Left colon (tissue), 2 donors: ENCODE measurements at regions not wholly inside any gene's neighbourhood (a gene's known extent, or its start where the extent isn't known, plus 50 kb on each side); places are given as distances from the start of the nearest gene placed in this dataset.

Experiments
- ATAC-seq: fragments of 200-7000 bp; cut with Tn5 transposase; one replicate; pipeline ENCODE4 v1.9.1; 2020; ENCODE audit warnings: mild to moderate bottlenecking, moderate library complexity
- DNase-seq, 2 donors: peaks; one replicate each; pipeline ENCODE4 v3.0.0-alpha.2; 2020
- intact Hi-C, 2 donors: fragments of 100-400 bp; cut with DNase I in 1 of 2; cut with micrococcal nuclease in 1 of 2; formaldehyde crosslinking; loops; one replicate each; pipeline versions ENCODE4 v1.11.2 to v1.14.0; 2022; cut with DNase I, micrococcal nuclease
- donor health status: DM: no; HTN: no; CAD: no.
- donor health status: DM: yes; HTN: yes; CAD: no.

DNA sequence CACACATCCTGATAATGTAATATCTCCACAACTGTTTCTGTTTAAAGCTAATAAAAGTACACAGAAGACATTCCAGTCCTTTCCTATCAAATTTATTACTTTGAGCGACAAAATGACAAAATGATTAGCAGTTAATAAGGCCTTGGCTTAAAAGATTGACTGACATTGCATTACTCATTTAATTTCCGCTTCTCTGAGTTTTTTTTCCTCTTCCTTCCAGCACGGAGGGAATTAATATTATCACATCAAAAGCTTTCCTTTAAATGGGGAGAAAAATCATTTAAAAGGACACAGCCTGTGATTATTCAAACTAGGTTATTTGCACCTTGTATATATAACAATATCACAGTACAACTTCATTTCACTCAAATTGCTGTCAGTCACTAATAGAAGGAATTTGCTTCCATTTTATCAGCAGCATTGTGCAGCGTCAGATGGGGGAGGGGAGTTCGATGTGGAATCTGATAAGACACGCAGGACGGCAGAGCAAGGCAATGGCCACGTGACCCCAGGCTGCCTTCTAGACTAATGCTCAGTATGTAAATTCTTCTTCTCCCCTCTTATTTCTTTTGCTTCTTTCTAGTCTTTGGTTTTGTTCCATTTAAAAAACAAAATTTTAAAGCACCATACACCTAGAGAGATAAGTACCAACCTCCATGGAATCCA, 400.5 kb downstream of the IRX1 start:
- ATAC-seq (no peak), DNase-seq (no peak)
- intact Hi-C loops = no loop called here

DNA sequence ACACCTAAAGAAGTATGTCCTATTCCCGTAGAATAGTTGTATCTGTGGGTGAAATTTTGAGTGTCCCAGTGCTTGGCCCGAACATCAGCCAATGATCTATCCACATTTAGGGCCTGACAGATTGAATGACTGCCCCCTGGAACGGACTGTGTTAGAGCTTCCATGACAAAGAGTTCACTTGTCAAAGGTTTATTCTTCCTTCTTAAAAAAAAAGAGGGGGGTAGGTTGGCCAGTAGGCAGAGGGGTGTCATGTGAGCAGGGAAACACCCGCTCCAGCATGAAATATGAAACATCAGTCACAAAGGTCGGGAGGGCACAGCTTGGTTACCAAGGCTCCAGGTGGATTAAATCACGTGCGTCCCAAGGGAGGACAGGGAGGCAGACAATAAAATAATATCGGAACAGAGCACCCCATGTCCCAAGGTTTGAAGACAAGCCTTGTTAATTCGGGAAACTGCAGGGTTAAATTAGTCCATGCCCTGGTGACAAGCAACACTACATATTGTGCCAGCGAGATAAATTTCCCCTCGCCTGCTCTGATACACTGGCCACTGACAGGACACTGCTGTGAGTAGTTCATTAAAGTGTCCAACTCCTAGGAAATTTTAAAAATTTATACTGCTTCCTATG, 401.2 kb downstream of the IRX1 start:
- intact Hi-C loops = no loop called here
- no peak for DNase-seq
- no peak for ATAC-seq

DNA sequence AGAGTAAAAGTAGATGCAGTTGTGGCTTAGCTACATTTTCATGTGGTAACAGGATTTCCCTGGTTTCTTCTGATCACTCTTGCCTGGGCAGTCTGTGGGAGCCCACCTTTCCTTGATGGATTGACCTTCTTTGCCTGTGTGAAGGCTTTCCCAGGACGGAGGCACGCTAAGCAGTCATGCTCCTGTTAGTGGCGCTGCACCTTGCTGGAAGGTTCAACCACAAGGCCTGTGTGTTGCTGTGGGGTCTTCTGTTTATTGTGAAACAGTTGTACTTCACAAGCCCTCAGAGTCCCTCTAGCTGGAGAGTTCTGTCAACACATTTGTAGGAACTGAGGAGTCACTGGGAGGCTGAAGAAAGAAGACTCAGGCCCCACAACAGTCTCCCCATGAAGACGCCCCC, 402.0 kb downstream of the IRX1 start:
- intact Hi-C loops = no loop called here
- DNase-seq (no peak), ATAC-seq (no peak)

DNA sequence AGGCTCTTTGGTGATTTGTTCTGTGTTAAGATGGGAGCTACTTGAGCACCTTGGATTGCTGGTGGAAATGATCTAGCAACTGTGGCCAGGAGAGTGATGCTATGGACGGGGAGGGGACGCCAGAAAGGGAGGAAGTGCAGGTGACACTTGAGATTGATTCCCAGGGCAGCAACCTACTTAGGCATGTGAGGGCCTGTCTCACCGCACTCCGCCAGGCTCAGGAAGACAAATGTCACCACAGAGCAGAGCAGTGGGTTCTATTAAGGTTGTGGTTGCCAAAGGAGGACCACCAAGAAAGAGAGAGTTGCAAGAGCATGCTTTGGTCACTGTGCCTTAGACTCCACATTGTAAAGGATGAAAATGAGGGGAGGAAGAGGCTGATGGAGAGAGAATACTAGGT, 404.3 kb downstream of the IRX1 start:
- DNase-seq (no peak), ATAC-seq (no peak)
- intact Hi-C loops = no loop called here

DNA sequence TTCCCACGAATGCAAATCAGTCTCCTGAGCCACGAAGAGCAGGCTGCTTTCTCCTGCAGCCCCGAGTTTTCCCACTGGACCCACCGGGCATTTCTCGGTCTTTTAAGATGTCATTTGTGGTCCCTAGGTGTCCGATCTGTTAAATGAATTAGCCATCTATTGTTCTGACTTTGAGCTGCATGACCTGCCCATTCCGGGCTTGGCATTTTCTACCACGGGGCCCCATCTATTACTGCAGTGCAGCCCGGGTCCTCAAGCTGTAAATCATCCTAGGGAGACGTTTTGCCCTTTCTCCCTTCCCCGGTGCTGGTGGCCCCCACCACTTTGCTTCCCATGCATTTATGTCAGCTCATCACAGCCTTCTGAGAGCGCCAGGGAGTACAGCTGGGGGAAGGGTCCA, 405.4 kb downstream of the IRX1 start:
- ATAC-seq = no peak
- no peak for DNase-seq
- intact Hi-C loops = no loop called here

DNA sequence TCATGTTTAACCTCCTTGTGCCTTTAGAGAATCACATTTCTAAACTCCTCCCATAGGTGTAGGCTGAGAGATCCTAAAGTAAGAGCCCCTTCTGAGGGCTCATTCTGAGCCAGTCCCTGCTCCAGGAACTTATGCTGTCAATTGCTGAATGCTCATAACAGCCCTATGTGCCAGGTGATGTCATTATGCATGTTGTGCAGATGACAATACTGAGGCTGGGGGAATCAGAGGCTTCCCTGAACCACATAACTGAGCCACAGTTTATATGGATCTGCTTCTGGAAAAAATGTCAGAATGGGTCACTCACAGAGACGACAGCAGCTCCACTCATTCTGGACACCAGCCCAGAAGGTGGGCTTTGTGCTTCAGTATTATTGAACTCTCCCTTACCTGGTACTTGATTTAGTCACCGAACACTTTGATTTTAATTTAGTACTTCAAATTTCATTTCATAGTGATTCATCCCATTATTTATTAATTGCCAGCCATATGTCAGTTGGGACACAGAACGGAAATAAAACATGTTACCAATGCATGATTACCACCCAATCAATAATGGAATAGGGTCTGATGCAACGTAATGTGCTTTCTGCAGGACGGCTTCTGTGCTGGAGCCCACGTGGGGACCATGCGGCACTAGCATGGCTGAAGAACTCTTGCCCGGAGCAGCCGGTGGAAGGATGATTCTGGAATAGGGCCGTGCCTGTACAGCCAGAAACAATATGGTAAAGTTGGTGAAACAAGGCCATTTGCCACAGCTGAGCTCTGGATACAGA, 406.3 kb downstream of the IRX1 start:
- DNase-seq = no peak
- ATAC-seq = no peak
- intact Hi-C loops = no loop called here

DNA sequence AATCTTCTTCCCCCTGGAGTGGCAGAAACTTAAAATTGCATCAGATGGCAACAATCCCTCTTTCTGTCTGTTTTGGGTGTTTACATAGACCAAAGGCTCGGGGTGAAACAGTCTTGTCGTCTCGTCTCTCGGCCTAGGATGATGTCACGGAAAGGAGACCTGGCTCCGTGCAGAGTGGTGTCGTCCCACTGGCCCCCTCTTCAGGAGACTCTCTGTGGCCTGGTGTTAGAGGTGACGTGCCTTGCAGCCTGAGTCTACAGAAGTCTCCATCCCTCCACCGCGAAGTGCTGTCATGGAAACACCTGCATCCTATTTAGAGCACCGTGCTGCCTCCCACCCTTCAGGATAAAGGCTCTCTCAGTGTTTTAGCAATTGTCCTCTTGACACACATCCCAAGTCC, 409.7 kb downstream of the IRX1 start:
- ATAC-seq (no peak), DNase-seq (no peak)
- intact Hi-C loops = no loop called here

DNA sequence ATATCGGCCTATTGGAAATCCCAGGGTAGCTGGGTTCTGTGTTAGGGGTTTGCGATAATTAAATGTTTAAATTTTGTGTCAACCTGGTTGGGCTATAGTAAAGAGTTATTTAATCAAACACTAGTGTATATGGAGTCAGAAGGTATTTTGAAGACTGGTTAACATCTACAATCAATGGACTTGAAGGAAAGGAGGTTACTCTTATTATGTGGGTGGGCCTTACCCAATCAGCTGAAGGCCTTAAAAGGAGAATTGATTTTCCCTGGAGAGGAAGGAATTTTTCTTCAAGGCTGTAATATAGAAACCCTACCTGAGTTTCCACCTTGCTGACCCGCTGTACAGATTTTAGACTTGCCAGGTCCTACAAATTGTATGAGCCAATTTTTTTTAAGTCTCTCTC, 411.4 kb downstream of the IRX1 start:
- intact Hi-C loops = no loop called here
- ATAC-seq (no peak), DNase-seq (no peak)

DNA sequence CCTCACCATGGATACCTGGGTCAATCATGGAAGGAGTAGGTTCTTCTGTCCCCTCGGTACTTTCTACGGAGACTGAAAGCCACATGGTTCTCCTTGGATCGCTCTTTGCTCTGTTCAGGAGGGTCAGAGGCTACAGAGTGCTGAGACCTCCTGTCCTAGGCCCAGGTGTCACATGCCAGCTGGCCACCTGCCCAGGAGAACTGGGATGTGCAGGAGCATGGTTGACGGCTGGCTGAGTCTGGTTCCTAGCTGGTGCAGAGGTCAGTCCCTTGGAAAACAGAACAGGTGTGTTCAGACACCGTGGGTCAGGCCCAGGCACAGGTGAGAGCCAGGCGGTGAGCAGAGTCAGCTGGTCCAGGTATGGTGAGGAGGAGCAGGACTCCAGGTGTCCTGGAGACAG, 416.3 kb downstream of the IRX1 start:
- ATAC-seq (no peak), DNase-seq (no peak)
- intact Hi-C loops = no loop called here

DNA sequence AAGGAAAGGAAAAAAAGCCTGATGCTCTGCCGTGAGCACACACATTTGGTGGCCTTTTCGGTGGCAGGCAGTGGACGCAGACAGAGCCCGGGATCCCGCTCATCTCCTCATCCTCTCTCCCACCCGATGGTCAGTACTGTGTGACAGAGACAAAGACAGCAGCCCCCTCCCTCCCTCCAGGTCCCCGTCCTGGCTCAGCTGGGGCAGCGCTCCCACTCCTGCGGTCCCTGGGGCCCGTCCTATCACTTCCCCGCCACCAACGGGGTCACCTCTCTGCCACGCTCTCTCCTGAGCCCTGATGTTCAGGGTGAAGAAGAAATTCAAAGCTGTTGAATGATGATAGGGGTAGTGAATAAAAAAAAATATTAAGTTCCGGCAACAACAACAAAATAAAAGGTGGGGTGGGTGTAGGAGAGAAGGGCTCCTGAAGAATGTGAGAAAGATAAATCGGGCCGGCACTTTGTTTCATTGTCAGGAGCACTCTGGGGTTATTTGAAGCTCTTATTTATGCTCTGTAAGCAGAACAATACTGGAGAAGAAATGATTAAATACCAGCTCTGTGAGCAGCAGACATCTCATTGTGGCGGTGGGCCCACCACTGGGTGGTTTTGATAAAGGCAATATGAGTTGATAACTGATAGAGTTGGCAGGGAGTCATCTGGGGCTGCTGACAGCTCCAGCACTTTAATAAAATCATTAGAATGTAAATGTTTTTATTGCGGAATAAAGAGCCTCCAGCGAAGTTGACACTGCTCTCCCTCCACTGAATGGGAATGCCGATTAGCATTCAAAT, 417.7 kb downstream of the IRX1 start:
- no peak for DNase-seq

DNA sequence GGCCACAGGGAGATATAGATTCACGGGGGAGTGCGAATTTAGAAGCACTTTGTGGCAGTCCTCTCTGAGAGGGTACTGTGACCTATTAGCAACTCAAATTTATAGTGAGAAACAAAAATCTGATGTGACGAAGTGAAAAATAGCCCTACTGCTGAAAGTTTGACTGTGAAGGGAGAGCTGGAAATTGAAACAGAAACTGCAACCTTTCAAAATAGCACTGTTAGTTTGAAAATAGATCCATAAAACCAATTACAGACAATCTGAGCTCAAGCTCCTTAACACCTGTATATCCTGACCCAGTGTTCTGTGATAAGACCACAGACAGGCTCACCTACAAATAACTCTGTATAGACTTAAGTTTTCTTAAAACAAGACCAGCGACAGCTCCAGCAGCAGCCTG, 420.1 kb downstream of the IRX1 start:
- no peak for ATAC-seq
- intact Hi-C loops = no loop called here
- DNase-seq = no peak

More for the DNA sequence above, 417.7 kb downstream of the IRX1 start:
- no peak for ATAC-seq
- intact Hi-C loops = no loop called here

DNA sequence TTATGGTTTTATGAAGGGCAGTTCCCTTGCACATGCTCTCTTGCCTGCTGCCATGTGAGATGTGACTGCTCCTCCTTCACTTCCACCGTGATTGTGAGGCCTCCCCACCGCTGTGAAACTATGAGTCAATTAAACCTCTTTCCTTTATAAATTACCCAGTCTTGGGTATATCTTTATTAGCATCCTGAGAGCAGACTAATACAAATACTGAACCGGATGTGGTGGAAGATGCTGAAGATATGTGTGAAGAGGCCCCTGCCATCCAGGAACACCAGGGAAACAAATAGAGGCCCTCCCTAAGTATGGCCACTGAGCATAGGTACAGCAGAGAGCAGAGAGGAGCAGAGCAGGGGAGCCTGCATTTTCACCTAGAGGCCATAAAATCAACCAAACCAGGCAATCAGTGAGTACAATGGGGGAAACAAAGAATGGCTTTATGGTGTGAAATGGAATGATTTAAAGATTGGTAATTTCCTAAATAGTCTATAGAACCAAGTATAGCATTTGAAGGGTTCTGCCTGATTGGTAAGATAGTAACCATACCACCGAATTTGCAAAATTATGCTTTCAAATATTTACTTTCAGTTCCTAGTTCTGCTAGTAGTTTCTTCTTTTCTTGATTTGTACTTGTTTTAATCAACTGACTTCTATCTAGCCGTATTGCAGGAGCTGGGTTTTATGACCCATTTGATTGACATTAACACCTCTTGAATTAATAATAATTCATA, 421.6 kb downstream of the IRX1 start:
- ATAC-seq = no peak
- intact Hi-C loops = no loop called here

DNA sequence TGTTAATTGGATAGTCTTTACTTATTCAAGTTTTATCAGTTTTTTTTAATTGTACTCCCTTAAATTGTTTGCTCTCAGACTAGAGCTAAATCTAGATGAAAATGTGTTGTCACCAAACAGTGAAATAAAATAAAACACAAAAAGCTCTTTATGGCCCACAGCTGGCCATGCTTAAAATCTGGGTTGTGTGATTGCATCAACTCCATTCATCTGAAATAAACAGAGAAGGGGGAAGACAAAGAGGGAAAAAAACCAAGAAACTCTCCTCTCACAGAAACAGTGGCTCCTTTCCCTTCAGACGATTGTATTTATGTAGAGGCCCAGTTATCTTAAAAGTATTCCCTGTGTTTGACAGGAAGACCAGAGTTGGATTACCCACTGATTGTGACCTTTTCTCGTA, 422.4 kb downstream of the IRX1 start:
- DNase-seq = no peak
- ATAC-seq = no peak
- intact Hi-C loops = no loop called here

More for the DNA sequence above, 421.6 kb downstream of the IRX1 start:
- DNase-seq = no peak

DNA sequence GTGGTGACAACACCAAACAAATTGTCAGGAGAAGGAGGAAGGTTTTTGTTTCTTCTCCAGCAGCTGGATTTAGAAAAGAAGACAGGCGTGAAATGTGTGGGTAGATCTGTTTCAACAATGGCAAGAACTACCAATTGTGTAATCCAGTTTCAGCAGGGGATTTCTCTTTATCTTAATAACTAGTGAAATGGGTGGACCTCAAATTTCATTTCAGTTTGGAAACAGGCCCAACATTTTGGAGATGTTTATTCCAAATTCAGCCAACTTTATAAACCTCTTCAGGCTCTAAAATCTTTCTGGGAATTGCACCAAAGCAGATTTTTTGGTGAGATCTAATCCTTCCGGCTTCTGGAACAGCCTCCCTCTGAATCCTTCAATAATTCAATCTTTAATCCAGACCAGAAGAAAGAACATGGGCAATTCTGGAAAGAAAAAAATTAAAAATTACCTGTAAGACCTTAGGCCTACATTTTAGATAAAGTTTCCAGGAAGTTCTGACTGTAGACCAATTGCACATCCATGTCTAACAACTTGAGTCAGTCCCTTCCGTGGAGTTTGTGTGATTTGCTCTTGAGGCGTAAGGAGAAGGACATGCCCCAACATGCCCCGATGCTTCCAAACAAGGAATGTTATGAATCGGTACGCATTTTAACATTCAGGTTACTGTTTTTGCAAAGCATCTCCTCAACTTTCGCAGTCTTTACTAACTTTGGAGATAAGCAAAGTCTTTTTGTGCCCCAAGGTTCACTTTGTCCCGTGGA, 423.6 kb downstream of the IRX1 start:
- intact Hi-C loops = no loop called here
- DNase-seq (no peak), ATAC-seq (no peak)

DNA sequence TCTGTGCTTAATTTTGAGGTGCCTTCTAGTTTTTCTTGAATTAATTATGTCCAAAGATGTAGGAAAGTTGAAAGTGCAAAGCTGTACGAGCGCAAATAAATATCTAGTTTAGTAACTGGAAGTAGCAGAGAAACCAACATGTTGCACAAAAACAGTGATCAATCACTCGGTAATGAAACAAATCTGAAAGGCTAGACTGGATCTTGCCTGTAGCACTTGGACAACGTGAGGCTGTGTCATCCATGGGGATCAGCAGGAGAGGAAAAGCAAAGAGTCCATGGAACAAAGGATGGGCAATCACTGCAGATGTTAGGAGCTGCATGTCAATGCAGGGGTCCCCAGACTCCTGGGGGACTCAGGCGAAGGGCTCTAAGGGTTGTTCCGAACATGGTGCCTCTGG, 424.2 kb downstream of the IRX1 start:
- DNase-seq = no peak
- intact Hi-C loops = no loop called here
- no peak for ATAC-seq

DNA sequence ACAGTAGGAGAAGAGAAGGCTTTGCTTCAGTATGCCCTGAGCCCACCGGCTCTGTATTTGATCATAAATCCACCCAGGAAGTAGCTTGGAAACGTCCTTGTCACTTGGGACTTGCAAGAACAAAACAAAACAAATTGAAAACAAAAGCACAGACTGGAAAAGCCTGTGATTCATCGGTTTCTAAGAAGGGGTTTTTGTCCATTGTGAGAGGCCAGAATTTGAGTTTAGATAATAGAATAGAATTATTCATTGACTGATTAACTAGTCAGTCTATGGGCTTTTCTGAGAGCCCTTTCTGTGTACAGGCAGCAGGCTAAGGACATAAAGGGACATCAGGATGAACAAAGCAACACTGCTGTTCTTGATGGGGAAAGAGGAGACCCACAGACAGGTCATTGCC, 424.8 kb downstream of the IRX1 start:
- ATAC-seq (no peak), DNase-seq (no peak)
- intact Hi-C loops = no loop called here

DNA sequence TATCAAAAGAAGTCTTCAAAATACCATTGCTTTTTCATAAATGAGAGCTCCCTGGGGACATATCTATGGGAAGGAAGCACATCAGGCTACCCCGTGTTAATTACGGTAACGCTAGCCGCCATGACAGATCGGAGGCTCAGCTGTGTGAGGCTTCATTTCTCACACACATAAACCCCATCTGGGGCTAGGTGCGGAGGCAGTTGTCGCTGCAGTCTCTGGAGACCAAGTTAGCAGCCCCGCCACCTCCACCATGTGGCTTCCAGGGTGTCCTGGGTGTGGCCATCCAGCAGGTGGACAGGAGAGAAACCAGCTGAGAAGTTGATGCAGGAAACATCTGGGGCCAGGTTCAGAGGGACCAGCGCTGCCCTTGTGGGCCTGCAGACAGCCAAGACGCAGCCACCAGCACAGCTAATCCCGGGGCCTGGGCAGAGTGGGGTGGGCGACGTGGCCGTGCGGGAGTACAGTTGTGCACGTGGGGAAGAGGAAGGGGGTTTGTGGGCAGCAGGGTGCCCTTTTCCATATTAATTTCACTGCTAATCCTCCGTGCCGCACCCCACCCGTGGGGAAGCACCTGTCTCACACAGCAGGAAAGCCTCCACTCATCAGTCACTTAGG, 426.5 kb downstream of the IRX1 start:
- ATAC-seq (no peak), DNase-seq (no peak)
- intact Hi-C loops = no loop called here
